Fibroblast of villous mesenchyme (primary cell): ENCODE measurements at regions not wholly inside any gene's neighbourhood (a gene's known extent, or its start where the extent isn't known, plus 50 kb on each side); places are given as distances from the start of the nearest gene placed in this dataset.
"Not testable (repeated sequence)": the region's sequence is repeated elsewhere in the genome, so short reads cannot be mapped to it uniquely, and the experiment has no call there.

ENCODE experiments used
- DNase-seq: peaks from one replicate; pipeline ENCODE4 v3.0.0-alpha.2; 2010; ENCODE audit warnings: low read depth
- H3K4me3 ChIP-seq: 2 replicates; pipeline ENCODE4 v1.5.1; 2011; ENCODE audit warnings: low read depth, mild to moderate bottlenecking, low read length
- TF ChIP-seq, protein P1 (sequence below): IDR thresholded peaks from 2 replicates; pipeline ENCODE4 v1.5.1; 2012; ENCODE audit warnings: low read depth, mild to moderate bottlenecking, low read length; ENCODE audit not compliant: insufficient read depth

GRCh38 chr4:162498168-162498567 lies 334.4 kb upstream of the FSTL5 start:
- no peak for DNase-seq

DNA sequence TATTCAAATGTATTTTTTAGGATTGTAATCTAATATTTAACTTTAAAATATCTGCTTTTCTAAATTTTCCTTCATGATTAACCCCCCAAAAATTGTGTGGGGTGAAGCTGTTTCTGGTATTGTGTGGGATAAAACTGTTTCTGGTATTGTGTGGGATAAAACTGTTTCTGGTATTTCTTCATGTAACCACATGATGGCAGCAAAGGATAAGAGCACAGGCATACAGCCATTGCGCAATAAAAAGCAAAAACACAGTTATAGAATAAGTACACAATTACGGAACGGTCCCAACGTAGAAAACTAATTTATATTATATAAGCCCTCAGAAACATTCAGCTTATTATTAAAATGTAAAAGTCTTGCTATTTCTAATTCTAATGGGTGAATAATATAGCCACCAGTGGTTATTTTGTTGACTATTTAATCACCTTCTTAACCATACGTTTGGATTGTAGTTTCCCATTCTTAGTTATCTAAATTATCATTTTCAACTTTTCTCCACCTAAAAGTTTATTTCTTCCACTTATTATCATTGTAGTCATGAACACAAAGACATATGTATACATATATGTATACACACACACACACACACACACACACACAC lies 333.9 kb upstream of the FSTL5 start:
- TF ChIP-seq, protein P1, sequence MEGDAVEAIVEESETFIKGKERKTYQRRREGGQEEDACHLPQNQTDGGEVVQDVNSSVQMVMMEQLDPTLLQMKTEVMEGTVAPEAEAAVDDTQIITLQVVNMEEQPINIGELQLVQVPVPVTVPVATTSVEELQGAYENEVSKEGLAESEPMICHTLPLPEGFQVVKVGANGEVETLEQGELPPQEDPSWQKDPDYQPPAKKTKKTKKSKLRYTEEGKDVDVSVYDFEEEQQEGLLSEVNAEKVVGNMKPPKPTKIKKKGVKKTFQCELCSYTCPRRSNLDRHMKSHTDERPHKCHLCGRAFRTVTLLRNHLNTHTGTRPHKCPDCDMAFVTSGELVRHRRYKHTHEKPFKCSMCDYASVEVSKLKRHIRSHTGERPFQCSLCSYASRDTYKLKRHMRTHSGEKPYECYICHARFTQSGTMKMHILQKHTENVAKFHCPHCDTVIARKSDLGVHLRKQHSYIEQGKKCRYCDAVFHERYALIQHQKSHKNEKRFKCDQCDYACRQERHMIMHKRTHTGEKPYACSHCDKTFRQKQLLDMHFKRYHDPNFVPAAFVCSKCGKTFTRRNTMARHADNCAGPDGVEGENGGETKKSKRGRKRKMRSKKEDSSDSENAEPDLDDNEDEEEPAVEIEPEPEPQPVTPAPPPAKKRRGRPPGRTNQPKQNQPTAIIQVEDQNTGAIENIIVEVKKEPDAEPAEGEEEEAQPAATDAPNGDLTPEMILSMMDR = peak; percentile 80
- peak; percentile 55 for DNase-seq
- H3K4me3 ChIP-seq = no peak overlapping the region

More at GRCh38 chr4:162498168-162498567, 334.4 kb upstream of the FSTL5 start:
- no peak overlapping the region for H3K4me3 ChIP-seq
- TF ChIP-seq, protein P1 = no peak

- DNase-seq = no peak
- no peak overlapping the region for H3K4me3 ChIP-seq
- TF ChIP-seq, protein P1 = no peak
These were observed 331.1 kb upstream of the FSTL5 start for GRCh38 chr4:162494935-162495334.

- DNase-seq = peak; percentile 9
- H3K4me3 ChIP-seq = no peak overlapping the region
- TF ChIP-seq, protein P1 = no peak
These were observed 321.7 kb upstream of the FSTL5 start for GRCh38 chr4:162485486-162485885.

DNA sequence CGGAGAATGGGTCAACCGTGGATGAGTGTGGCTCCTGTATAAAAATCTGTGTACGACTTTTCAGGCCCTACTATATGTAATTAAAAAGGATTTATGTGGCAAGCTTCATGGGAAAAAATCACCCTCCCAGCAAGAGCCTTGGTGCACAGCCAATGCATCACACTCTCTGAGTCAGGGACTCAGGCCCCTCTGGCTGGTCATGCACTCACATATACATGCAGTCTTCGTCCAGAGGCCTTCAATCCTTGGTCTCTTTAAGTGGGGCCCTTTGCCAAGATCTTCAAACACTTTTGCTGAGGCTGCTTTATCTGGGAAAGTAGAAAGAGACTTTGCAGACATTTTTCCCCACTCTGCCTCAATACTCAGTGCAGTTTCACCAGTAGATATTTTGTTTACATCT lies 311.4 kb upstream of the FSTL5 start:
- TF ChIP-seq, protein P1 = no peak
- no peak for DNase-seq
- H3K4me3 ChIP-seq = no peak overlapping the region

DNA sequence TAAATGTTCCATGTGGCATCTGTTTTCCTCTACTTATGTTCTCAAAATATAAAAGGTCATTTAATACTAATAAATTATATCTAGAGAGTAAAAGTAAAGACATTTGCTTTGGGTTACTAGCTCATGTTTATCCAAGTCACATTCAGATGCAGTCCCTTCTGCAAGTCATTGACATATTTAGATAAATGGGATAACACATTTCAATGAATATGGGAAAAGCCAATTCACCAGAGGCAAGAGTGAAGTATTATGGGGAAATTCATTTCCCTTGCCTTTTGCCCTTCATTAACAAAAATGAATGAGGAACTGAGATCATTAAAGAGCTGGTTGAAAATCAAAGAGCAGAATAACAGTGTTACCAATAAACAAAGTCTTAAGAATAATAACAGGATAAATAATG lies 306.2 kb upstream of the FSTL5 start:
- DNase-seq = no peak
- no peak overlapping the region for H3K4me3 ChIP-seq
- TF ChIP-seq, protein P1 = no peak

DNA sequence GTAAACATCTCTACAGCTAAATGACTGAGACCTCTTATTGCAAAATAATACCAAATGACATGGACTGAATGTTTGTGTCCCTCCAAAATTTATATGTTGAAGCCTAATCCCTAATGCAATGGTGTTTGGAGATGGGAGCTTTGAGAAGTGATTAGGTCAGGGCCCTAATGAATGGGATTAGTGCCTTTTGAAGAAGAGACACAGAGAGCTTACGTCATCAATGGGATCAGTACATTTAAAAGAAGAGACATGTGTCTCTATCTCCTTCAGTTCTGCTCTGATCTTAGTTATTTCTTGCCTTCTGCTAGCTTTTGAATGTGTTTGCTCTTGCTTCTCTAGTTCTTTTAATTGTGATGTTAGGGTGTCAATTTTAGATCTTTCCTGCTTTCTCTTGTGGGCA lies 301.6 kb upstream of the FSTL5 start:
- DNase-seq, H3K4me3 ChIP-seq: not testable (repeated sequence)

GRCh38 chr4:162461952-162462351 lies 298.2 kb upstream of the FSTL5 start:
- TF ChIP-seq, protein P1 = no peak
- H3K4me3 ChIP-seq = no peak overlapping the region
- DNase-seq = no peak
